Mesenchymal stem cell (in vitro differentiated cells and primary cell): ENCODE measurements at regions not wholly inside any gene's neighbourhood (a gene's known extent, or its start where the extent isn't known, plus 50 kb on each side); places are given as distances from the start of the nearest gene placed in this dataset.

Experiments used
- DNase-seq: peaks from one replicate; pipeline ENCODE4 v3.0.0-alpha.2; 2013
- H2AFZ ChIP-seq: one replicate; pipeline ENCODE4 v1.6.1; 2013; ENCODE audit warnings: low read depth, mild to moderate bottlenecking, control low read depth, inconsistent platforms, low read length, moderate library complexity
- H2AK5ac ChIP-seq: 2 replicates; pipeline ENCODE4 v1.6.1; 2013; ENCODE audit warnings: low read length, moderate library complexity, mild to moderate bottlenecking, inconsistent platforms; ENCODE audit not compliant: severe bottlenecking
- H2BK120ac ChIP-seq: one replicate; pipeline ENCODE4 v1.6.1; 2013; ENCODE audit warnings: low read depth, mild to moderate bottlenecking, inconsistent platforms, low read length, moderate library complexity
- H2BK12ac ChIP-seq, 2 experiments: one replicate each; pipeline ENCODE4 v1.6.1; 2013; ENCODE audit warnings: inconsistent platforms in 2 of 2, low read length in 2 of 2, mild to moderate bottlenecking in 2 of 2, moderate library complexity in 2 of 2, control low read depth in 1 of 2
- H2BK15ac ChIP-seq: one replicate; pipeline ENCODE4 v1.6.1; 2013; ENCODE audit warnings: mild to moderate bottlenecking, low read depth, inconsistent platforms; ENCODE audit not compliant: poor library complexity, severe bottlenecking
- H2BK5ac ChIP-seq: 2 replicates; pipeline ENCODE4 v1.6.1; 2013; ENCODE audit warnings: low read depth, mild to moderate bottlenecking, low read length, control low read depth, inconsistent platforms; ENCODE audit not compliant: poor library complexity, severe bottlenecking
- H3K14ac ChIP-seq, 2 experiments: one replicate each; pipeline ENCODE4 v1.6.1; 2013; ENCODE audit warnings: inconsistent platforms in 2 of 2, low read length in 2 of 2, control low read depth in 1 of 2, mild to moderate bottlenecking in 1 of 2, moderate library complexity in 1 of 2
- H3K18ac ChIP-seq, 2 experiments: one replicate each; pipeline ENCODE4 v1.6.1; 2013; ENCODE audit warnings: inconsistent platforms in 2 of 2, low read length in 2 of 2, control low read depth in 1 of 2, low read depth in 1 of 2, mild to moderate bottlenecking in 1 of 2
- H3K23ac ChIP-seq, 2 experiments: one replicate each; pipeline ENCODE4 v1.6.1; 2013; ENCODE audit warnings: inconsistent platforms in 2 of 2, low read length in 2 of 2, mild to moderate bottlenecking in 2 of 2, moderate library complexity in 2 of 2, control low read depth in 1 of 2
- H3K27ac ChIP-seq: 2 replicates; pipeline ENCODE4 v1.5.1; 2013; ENCODE audit warnings: mild to moderate bottlenecking, moderate library complexity, low read length, control low read depth, inconsistent platforms; ENCODE audit not compliant: poor library complexity, severe bottlenecking
- H3K27me3 ChIP-seq, 2 experiments: 2 replicates each; pipeline versions ENCODE4 v1.6.1 to v1.7.0; 2013; ENCODE audit warnings: low read length in 2 of 2, mild to moderate bottlenecking in 2 of 2, moderate library complexity in 2 of 2, control low read depth in 1 of 2, inconsistent platforms in 1 of 2; ENCODE audit not compliant: control insufficient read depth in 1 of 2, insufficient read depth in 1 of 2
- H3K36me3 ChIP-seq, 2 experiments: 2 replicates each; pipeline versions ENCODE4 v1.6.1 to v1.7.0; 2013; ENCODE audit warnings: low read length in 2 of 2, control low read depth in 1 of 2, inconsistent platforms in 1 of 2, low read depth in 1 of 2, mild to moderate bottlenecking in 1 of 2; ENCODE audit not compliant: insufficient read depth in 2 of 2, control insufficient read depth in 1 of 2
- H3K4ac ChIP-seq, 2 experiments: one replicate each; pipeline ENCODE4 v1.6.1; 2013; ENCODE audit warnings: inconsistent platforms in 2 of 2, low read length in 2 of 2, mild to moderate bottlenecking in 2 of 2, moderate library complexity in 2 of 2, control low read depth in 1 of 2, low read depth in 1 of 2
- H3K4me1 ChIP-seq: 2 replicates; pipeline ENCODE4 v1.6.1; 2013; ENCODE audit warnings: low read depth, low read length, control low read depth; ENCODE audit not compliant: control insufficient read depth, insufficient read depth
- H3K4me2 ChIP-seq: 2 replicates; pipeline ENCODE4 v1.6.1; 2013; ENCODE audit warnings: low read length, mild to moderate bottlenecking, inconsistent platforms; ENCODE audit not compliant: poor library complexity, severe bottlenecking
- H3K4me3 ChIP-seq, 2 experiments: 2 replicates each; pipeline versions ENCODE4 v1.5.1 to v1.7.0; 2013; ENCODE audit warnings: low read length in 2 of 2, mild to moderate bottlenecking in 2 of 2, control low read depth in 1 of 2, low read depth in 1 of 2; ENCODE audit not compliant: insufficient read depth in 1 of 2
- H3K79me1 ChIP-seq: replicated peaks from 2 replicates; pipeline ENCODE4 v1.6.1; 2013; ENCODE audit warnings: mild to moderate bottlenecking, control low read depth, low read length, inconsistent platforms; ENCODE audit not compliant: poor library complexity, severe bottlenecking
- H3K9ac ChIP-seq: 2 replicates; pipeline ENCODE4 v1.7.0; 2013; ENCODE audit warnings: mild to moderate bottlenecking, low read length, moderate library complexity
- H3K9me3 ChIP-seq: 2 replicates; pipeline ENCODE4 v1.7.0; 2013; ENCODE audit warnings: mild to moderate bottlenecking, low read length; ENCODE audit not compliant: control insufficient read depth
- H4K8ac ChIP-seq: one replicate; pipeline ENCODE4 v1.6.1; 2013; ENCODE audit warnings: inconsistent platforms, mild to moderate bottlenecking, low read length, moderate library complexity
- H4K91ac ChIP-seq: one replicate; pipeline ENCODE4 v1.6.1; 2013; ENCODE audit warnings: mild to moderate bottlenecking, low read length, inconsistent platforms
- WGBS: methylation state at CpG from one replicate; pipeline ENCODE4 v1.1.7; 2013; ENCODE audit warnings: mixed read lengths; 5-methylcytosine and 5-hydroxymethylcytosine counted together

DNA sequence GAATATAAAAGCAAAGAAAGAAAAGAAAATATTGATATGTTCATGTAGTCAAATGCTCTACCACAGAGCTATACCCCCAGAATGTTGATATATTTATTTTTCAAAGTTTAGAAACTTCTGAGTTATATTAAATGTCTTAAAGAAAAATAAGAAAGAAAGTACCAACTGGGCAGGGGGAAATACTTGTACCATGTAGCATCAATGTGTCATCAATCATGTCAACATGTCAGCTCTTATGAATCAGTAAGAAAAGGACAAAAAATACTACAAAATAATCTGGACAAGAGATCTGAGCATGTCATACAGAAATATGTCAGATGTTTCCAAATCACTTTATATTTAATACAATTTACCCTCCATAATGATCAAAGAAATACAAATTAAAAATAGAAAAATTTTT lies 595.1 kb upstream of the ATP2B1 start:
- H3K9ac ChIP-seq, result no peak overlapping the region
- no peaks in the 10 kb centered on the region for H3K9me3 ChIP-seq
- no peak overlapping the region for H3K27ac ChIP-seq
- no peak overlapping the region for H3K4ac ChIP-seq
- H3K18ac ChIP-seq, result no peak overlapping the region
- no peak overlapping the region for H4K8ac ChIP-seq
- no peak overlapping the region for H3K23ac ChIP-seq
- DNase-seq, result no peak
- H3K4me1 ChIP-seq, result no peaks in the 10 kb centered on the region
- H2BK5ac ChIP-seq, result no peak overlapping the region
- no peak overlapping the region for H4K91ac ChIP-seq
- H3K4me3 ChIP-seq, result no peak overlapping the region
- no peak overlapping the region for H3K14ac ChIP-seq
- no peak overlapping the region for H2BK15ac ChIP-seq
- no peaks in the 10 kb centered on the region for H3K36me3 ChIP-seq
- H2AFZ ChIP-seq, result no peak overlapping the region
- H2AK5ac ChIP-seq, result no peak overlapping the region
- no peak overlapping the region for H2BK120ac ChIP-seq
- H2BK12ac ChIP-seq, result no peak overlapping the region
- H3K27me3 ChIP-seq, result no peaks in the 10 kb centered on the region
- H3K4me2 ChIP-seq, result no peak overlapping the region
- no peaks in the 10 kb centered on the region for H3K79me1 ChIP-seq

GRCh38 chr12:90301561-90302133 lies 593.0 kb upstream of the ATP2B1 start:
- H3K4me3 ChIP-seq, result no peak overlapping the region
- no peak overlapping the region for H2BK15ac ChIP-seq
- no peaks in the 10 kb centered on the region for H3K36me3 ChIP-seq
- H4K8ac ChIP-seq, result no peak overlapping the region
- no peak overlapping the region for H3K18ac ChIP-seq
- H3K27me3 ChIP-seq, result no peaks in the 10 kb centered on the region
- no peak overlapping the region for H2AFZ ChIP-seq
- H3K23ac ChIP-seq, result no peak overlapping the region
- no peaks in the 10 kb centered on the region for H3K79me1 ChIP-seq
- H2BK12ac ChIP-seq, result no peak overlapping the region
- no peak overlapping the region for H3K9ac ChIP-seq
- no peak for DNase-seq
- H2AK5ac ChIP-seq, result no peak overlapping the region
- no peak overlapping the region for H3K27ac ChIP-seq
- H2BK120ac ChIP-seq, result no peak overlapping the region
- no peak overlapping the region for H3K4ac ChIP-seq
- no peak overlapping the region for H3K4me2 ChIP-seq
- no peak overlapping the region for H4K91ac ChIP-seq
- H3K9me3 ChIP-seq, result no peaks in the 10 kb centered on the region
- H3K4me1 ChIP-seq, result no peaks in the 10 kb centered on the region
- H3K14ac ChIP-seq, result no peak overlapping the region
- WGBS, result no CpG with 5 or more reads among the region's 1 CpG
- no peak overlapping the region for H2BK5ac ChIP-seq

GRCh38 chr12:90301095-90301494 lies 592.5 kb upstream of the ATP2B1 start:
- H3K27ac ChIP-seq, result no peak overlapping the region
- no peak overlapping the region for H3K9ac ChIP-seq
- H3K4me2 ChIP-seq, result no peak overlapping the region
- H4K91ac ChIP-seq, result no peak overlapping the region
- no peaks in the 10 kb centered on the region for H3K79me1 ChIP-seq
- no peak overlapping the region for H2BK15ac ChIP-seq
- H3K4ac ChIP-seq, result no peak overlapping the region
- H3K4me3 ChIP-seq, result no peak overlapping the region
- DNase-seq, result no peak
- no peaks in the 10 kb centered on the region for H3K4me1 ChIP-seq
- H4K8ac ChIP-seq, result no peak overlapping the region
- no peak overlapping the region for H3K14ac ChIP-seq
- H2BK12ac ChIP-seq, result no peak overlapping the region
- no peak overlapping the region for H2AK5ac ChIP-seq
- no peak overlapping the region for H3K18ac ChIP-seq
- H3K27me3 ChIP-seq, result no peaks in the 10 kb centered on the region
- no peak overlapping the region for H2BK120ac ChIP-seq
- no peak overlapping the region for H3K23ac ChIP-seq
- H2AFZ ChIP-seq, result no peak overlapping the region
- no peaks in the 10 kb centered on the region for H3K9me3 ChIP-seq
- no peak overlapping the region for H2BK5ac ChIP-seq
- 90% methylated on average over 1 of the region's 4 CpGs for WGBS
- H3K36me3 ChIP-seq, result no peaks in the 10 kb centered on the region

GRCh38 chr12:90299666-90300065 lies 591.0 kb upstream of the ATP2B1 start:
- Histone ChIP-seq H2BK5ac (no peak overlapping the region), H3K27ac (no peak overlapping the region), H3K4me1 (no peaks in the 10 kb centered on the region), H3K27me3 (no peaks in the 10 kb centered on the region), H3K23ac (no peak overlapping the region), H3K4me2 (no peak overlapping the region), H2BK120ac (no peak overlapping the region), H2AK5ac (no peak overlapping the region), H3K79me1 (no peaks in the 10 kb centered on the region), H2BK15ac (no peak overlapping the region), H3K36me3 (no peaks in the 10 kb centered on the region), H2AFZ (no peak overlapping the region), H3K9ac (no peak overlapping the region), H4K8ac (no peak overlapping the region), H3K18ac (no peak overlapping the region), H3K4me3 (no peak overlapping the region), H4K91ac (no peak overlapping the region), H3K4ac (no peak overlapping the region), H3K14ac (no peak overlapping the region), H3K9me3 (no peaks in the 10 kb centered on the region), H2BK12ac (no peak overlapping the region)
- no peak for DNase-seq
